ENCODE measurements at regions not wholly inside any gene's neighbourhood (a gene's known extent, or its start where the extent isn't known, plus 50 kb on each side); places are given as distances from the start of the nearest gene placed in this dataset.

- no peak overlapping the region for H2BK20ac ChIP-seq (ENCODE audit: low read length)
- H2BK15ac ChIP-seq (ENCODE audit: low read length): no peak overlapping the region
- FAIRE-seq (no peak), DNase-seq (ENCODE audit: low read depth in 1 of 2, low spot score in 2 of 2) (no peak)
- no peak overlapping the region for H2AFZ ChIP-seq (ENCODE audit: low read length)
- TF ChIP-seq RAD21 (IDR thresholded peaks at IDR 0.05 in 1 of 2, conservative IDR thresholded peaks at IDR 0.05 in 1 of 2; ENCODE audit: low read depth in 2 of 2, low read length in 2 of 2) (no peak), SP1 (IDR thresholded peaks at IDR 0.05; ENCODE audit: low read depth, low read length) (no peak)
- no peak overlapping the region for H3K18ac ChIP-seq (ENCODE audit: extremely low read depth, low read length)
- H3K4me1 ChIP-seq (replicated peaks in 1 of 4; ENCODE audit: control insufficient read depth in 3 of 4, insufficient read depth in 4 of 4, low read length in 3 of 4): no peaks in the 10 kb centered on the region
- no peak overlapping the region for H2BK12ac ChIP-seq (ENCODE audit: low read depth, low read length)
- no peaks in the 10 kb centered on the region for H3K79me2 ChIP-seq (ENCODE audit: control insufficient read depth in 1 of 2, insufficient read depth in 2 of 2, low read length in 2 of 2)
- H2BK5ac ChIP-seq (ENCODE audit: low read depth, low read length): no peak overlapping the region
- H4K8ac ChIP-seq (ENCODE audit: extremely low read depth, insufficient read depth, low read length): no peak overlapping the region
- 90% methylated on average over 20 of the region's 20 CpGs; no CpG with 5 or more reads in 1 of the 2 experiments for WGBS, 2 experiments (ENCODE audit: extremely low coverage in 1 of 2, insufficient coverage in 1 of 2, insufficient read length in 1 of 2, insufficient replicate concordance in 2 of 2, low coverage in 1 of 2, low lambda C conversion rate in 2 of 2, missing lambda C conversion rate in 1 of 2)
- ChIA-PET POLR2A (ENCODE audit: partially characterized antibody) (no interaction called here), CTCF (ENCODE audit: partially characterized antibody) (no interaction called here)
- no peak overlapping the region for H4K91ac ChIP-seq (replicated peaks; ENCODE audit: insufficient read length, low read length)
- no peak overlapping the region for H2BK120ac ChIP-seq (replicated peaks; ENCODE audit: low read depth, low read length)
- H3K36me3 ChIP-seq (ENCODE audit: control insufficient read depth in 2 of 4, insufficient read depth in 4 of 4, low read length in 3 of 4): no peaks in the 10 kb centered on the region
- H3K27ac ChIP-seq (ENCODE audit: low read depth, low read length): no peak overlapping the region
- no peaks in the 10 kb centered on the region for H3K9me3 ChIP-seq (ENCODE audit: insufficient read depth in 2 of 2, low read depth in 1 of 2, low read length in 1 of 2)
- H4K20me1 ChIP-seq (replicated peaks in 1 of 2; ENCODE audit: control insufficient read depth in 1 of 2, insufficient read depth in 2 of 2, low read length in 2 of 2): no peaks in the 10 kb centered on the region
- no peak overlapping the region for H3K4ac ChIP-seq (replicated peaks; ENCODE audit: insufficient read length, low read depth, low read length)
- no peaks in the 10 kb centered on the region for H3K23me2 ChIP-seq (ENCODE audit: low read depth, low read length)
- no peak overlapping the region for H2AK5ac ChIP-seq (ENCODE audit: low read depth, low read length)
- H3K23ac ChIP-seq (ENCODE audit: insufficient read length): no peak overlapping the region
- H3K27me3 ChIP-seq (replicated peaks in 1 of 4; ENCODE audit: control insufficient read depth in 3 of 4, extremely low read depth in 1 of 4, insufficient read depth in 3 of 4, low read length in 3 of 4): no peaks in the 10 kb centered on the region
- no peak overlapping the region for H3K56ac ChIP-seq (replicated peaks; ENCODE audit: insufficient read length, low read depth, low read length)
- no peak overlapping the region for H3K4me2 ChIP-seq (ENCODE audit: insufficient read depth in 1 of 2, low read depth in 2 of 2, low read length in 2 of 2)
- no peak overlapping the region for H4K5ac ChIP-seq (ENCODE audit: insufficient read length, low read depth, low read length)
- H3K79me1 ChIP-seq (ENCODE audit: low read depth, low read length): no peaks in the 10 kb centered on the region
- H3K4me3 ChIP-seq (ENCODE audit: extremely low read depth in 1 of 4, insufficient read depth in 2 of 4, low read depth in 3 of 4, low read length in 4 of 4): no peak overlapping the region
- H3K9ac ChIP-seq (replicated peaks in 1 of 4; ENCODE audit: extremely low read depth in 1 of 4, low read depth in 3 of 4, low read length in 3 of 4): no peak overlapping the region
- H3K14ac ChIP-seq (ENCODE audit: insufficient read length): no peak overlapping the region
Measured at GRCh38 chr5:98576275-98576674, 197.2 kb upstream of the RGMB start.

All from H1 (cell line).